ENCODE measurements at regions not wholly inside any gene's neighbourhood (a gene's known extent, or its start where the extent isn't known, plus 50 kb on each side); places are given as distances from the start of the nearest gene placed in this dataset.

DNA sequence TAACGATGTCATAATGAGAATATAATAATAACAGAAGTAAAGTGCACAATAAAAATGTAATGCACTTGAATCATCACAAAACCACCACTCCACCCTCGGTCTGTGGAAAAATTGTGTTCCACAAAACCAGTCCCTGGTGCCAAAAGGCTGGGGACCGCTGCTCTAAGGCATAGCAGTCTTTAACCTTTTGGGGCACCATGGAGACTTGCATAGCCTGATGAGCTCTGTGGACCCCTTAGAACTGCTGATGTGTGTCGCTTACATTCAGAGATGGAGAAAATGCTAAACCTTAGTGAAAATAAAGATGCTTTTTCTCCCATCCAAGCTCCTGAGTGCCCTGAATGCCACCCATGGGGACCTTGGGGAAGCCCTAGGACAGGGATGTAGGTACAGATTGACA, 87.6 kb upstream of the SEPTIN5 start:
- no peak overlapping the region for H3K4me3 ChIP-seq (ENCODE audit: low read length)
- ATAC-seq (ENCODE audit: poor library complexity) (no peak), DNase-seq (no peak)
- no peak overlapping the region for H3K27ac Mint-ChIP-seq
- POLR2A ChIA-PET, result no interaction called here
- H3K4me1 ChIP-seq (ENCODE audit: insufficient read depth, low read length), result peaks cover 7% of the 10 kb centered on the region
- no peaks in the 10 kb centered on the region for H3K36me3 ChIP-seq (ENCODE audit: insufficient read depth, low read length)
- no peak overlapping the region for H3K4me3 Mint-ChIP-seq
- CTCF ChIA-PET, result no interaction called here
- H3K9me3 ChIP-seq (ENCODE audit: control insufficient read depth in 1 of 2, insufficient read depth in 1 of 2, low read length in 2 of 2), result no peaks in the 10 kb centered on the region
- H3K36me3 Mint-ChIP-seq (ENCODE audit: low read depth), result no peaks in the 10 kb centered on the region
- no peak for TF ChIP-seq CTCF (IDR thresholded peaks at IDR 0.05)
- no peaks in the 10 kb centered on the region for H3K27me3 ChIP-seq (ENCODE audit: control insufficient read depth in 1 of 2, insufficient read depth in 2 of 2, low read length in 2 of 2)
- H3K9me3 Mint-ChIP-seq, result no peaks in the 10 kb centered on the region
- peaks cover 6% of the 10 kb centered on the region for H3K4me1 Mint-ChIP-seq (ENCODE audit: low read depth)
- no peaks in the 10 kb centered on the region for H3K27me3 Mint-ChIP-seq
- intact Hi-C loops (cut with DNase I, micrococcal nuclease), result loop anchor here (5.0 to 10.0 kb wide), 2 partner anchors 64 to 222 kb away; no protein-coding TSS in a partner anchor
- no peak overlapping the region for H3K27ac ChIP-seq (ENCODE audit: low read depth in 1 of 2, low read length in 2 of 2)

DNA sequence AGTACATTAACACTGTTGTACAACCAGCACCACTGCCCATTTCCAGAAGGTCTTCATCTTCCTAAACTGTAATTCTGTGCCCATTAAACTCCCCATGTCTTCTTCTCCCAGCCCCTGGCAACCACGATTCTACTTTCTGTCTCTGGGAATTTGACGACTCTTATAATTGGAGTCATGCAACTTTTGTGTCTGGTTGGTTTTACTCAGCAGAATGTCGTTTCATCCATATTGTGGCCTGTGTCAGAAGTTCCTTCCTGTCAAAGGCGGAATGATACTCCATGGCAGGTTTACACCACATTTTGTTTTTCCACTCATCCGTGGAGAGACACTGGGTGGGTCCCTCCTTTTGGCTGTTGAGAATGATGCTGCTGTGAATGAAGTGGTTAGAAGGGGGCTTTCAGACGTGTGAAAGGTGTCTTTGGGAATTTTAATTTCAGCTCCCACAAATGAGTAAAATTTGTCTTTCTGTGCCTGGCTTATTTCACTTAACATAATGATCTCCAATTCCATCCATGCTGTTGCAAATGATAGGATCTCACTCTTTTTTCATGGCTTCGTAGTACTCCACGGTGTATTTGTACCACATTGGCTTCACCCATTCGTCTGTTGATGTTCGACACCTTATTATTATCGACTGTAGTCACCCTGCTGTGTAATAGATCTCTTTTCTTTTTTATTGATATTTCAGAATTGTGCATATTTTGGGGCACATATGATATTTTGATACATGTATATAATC, 86.1 kb upstream of the SEPTIN5 start:
- ChIA-PET CTCF (no interaction called here), POLR2A (no interaction called here)
- H3K27ac Mint-ChIP-seq, result no peak overlapping the region
- H3K27ac ChIP-seq (ENCODE audit: low read depth in 1 of 2, low read length in 2 of 2), result no peak overlapping the region
- peaks cover 7% of the 10 kb centered on the region for H3K4me1 ChIP-seq (ENCODE audit: insufficient read depth, low read length)
- H3K27me3 Mint-ChIP-seq, result no peaks in the 10 kb centered on the region
- ATAC-seq (ENCODE audit: poor library complexity) (no peak), DNase-seq (no peak)
- no peaks in the 10 kb centered on the region for H3K9me3 ChIP-seq (ENCODE audit: control insufficient read depth in 1 of 2, insufficient read depth in 1 of 2, low read length in 2 of 2)
- no peaks in the 10 kb centered on the region for H3K36me3 Mint-ChIP-seq (ENCODE audit: low read depth)
- TF ChIP-seq CTCF (IDR thresholded peaks at IDR 0.05), result no peak
- H3K4me1 Mint-ChIP-seq (ENCODE audit: low read depth), result peaks cover 6% of the 10 kb centered on the region
- H3K36me3 ChIP-seq (ENCODE audit: insufficient read depth, low read length), result no peaks in the 10 kb centered on the region
- no peak overlapping the region for H3K4me3 ChIP-seq (ENCODE audit: low read length)
- intact Hi-C loops (cut with DNase I, micrococcal nuclease), result loop anchor here (5.0 to 10.0 kb wide), 2 partner anchors 66 to 223 kb away; no protein-coding TSS in a partner anchor
- no peaks in the 10 kb centered on the region for H3K9me3 Mint-ChIP-seq
- H3K27me3 ChIP-seq (ENCODE audit: control insufficient read depth in 1 of 2, insufficient read depth in 2 of 2, low read length in 2 of 2), result no peaks in the 10 kb centered on the region
- H3K4me3 Mint-ChIP-seq, result no peak overlapping the region

DNA sequence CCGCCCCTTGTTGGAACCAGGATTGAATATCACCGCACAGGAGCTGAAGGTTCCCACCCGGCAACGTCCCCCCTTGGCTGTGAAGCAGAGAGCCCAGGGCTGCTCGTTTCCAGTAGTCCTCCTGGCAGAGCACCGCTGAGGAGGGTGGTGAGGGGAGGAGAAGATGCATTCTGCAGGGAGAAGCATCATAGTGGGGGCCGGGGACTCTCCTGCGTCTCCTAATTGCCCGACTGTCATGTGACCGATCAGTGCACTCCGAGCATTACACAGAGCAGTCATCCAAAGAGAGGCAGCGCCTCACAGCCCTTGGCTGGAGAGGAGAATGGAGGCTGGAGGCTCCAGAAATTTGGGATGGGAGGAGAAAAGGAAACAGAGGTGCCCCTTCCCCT, 85.0 kb upstream of the SEPTIN5 start:
- H3K36me3 ChIP-seq (ENCODE audit: insufficient read depth, low read length), result no peaks in the 10 kb centered on the region
- intact Hi-C loops (cut with DNase I, micrococcal nuclease), result loop anchor here (5.0 to 10.0 kb wide), 2 partner anchors 67 to 225 kb away; no protein-coding TSS in a partner anchor
- Mint-ChIP-seq H3K4me3 (no peak overlapping the region), H3K27ac (no peak overlapping the region), H3K36me3 (ENCODE audit: low read depth) (no peaks in the 10 kb centered on the region), H3K9me3 (no peaks in the 10 kb centered on the region), H3K4me1 (ENCODE audit: low read depth) (peaks cover 6% of the 10 kb centered on the region), H3K27me3 (no peaks in the 10 kb centered on the region)
- H3K4me1 ChIP-seq (ENCODE audit: insufficient read depth, low read length), result peaks cover 7% of the 10 kb centered on the region
- no peak overlapping the region for H3K27ac ChIP-seq (ENCODE audit: low read depth in 1 of 2, low read length in 2 of 2)
- DNase-seq (no peak), ATAC-seq (ENCODE audit: poor library complexity) (no peak)
- TF ChIP-seq CTCF (IDR thresholded peaks at IDR 0.05), result no peak
- no peaks in the 10 kb centered on the region for H3K9me3 ChIP-seq (ENCODE audit: control insufficient read depth in 1 of 2, insufficient read depth in 1 of 2, low read length in 2 of 2)
- no peak overlapping the region for H3K4me3 ChIP-seq (ENCODE audit: low read length)
- CTCF ChIA-PET, result interaction anchor here (0.6 to 2.4 kb wide), 12 partner anchors 9 to 1391 kb away, joined by 3 to 22 read pairs (median 4); partner anchors contain the start of gene ESS2
- POLR2A ChIA-PET, result interaction anchor here (0.6 to 1.5 kb wide), 9 partner anchors 32 to 486 kb away, joined by 3 to 12 read pairs (median 5); partner anchors contain the start of genes C22orf39, CDC45, ESS2 and HIRA
- no peaks in the 10 kb centered on the region for H3K27me3 ChIP-seq (ENCODE audit: control insufficient read depth in 1 of 2, insufficient read depth in 2 of 2, low read length in 2 of 2)
